Loucy (cell line): ENCODE measurements at regions not wholly inside any gene's neighbourhood (a gene's known extent, or its start where the extent isn't known, plus 50 kb on each side); places are given as distances from the start of the nearest gene placed in this dataset.

Experiments used
- H2AFZ ChIP-seq: fragments of 200-600 bp; sonication (generic); 2 replicates; pipeline ENCODE4 v1.6.0; 2016; ENCODE audit warnings: antibody characterized with exemption, mild to moderate bottlenecking, low read length, moderate library complexity
- H3F3A ChIP-seq: fragments of 200-600 bp; 2 replicates; pipeline ENCODE4 v1.6.0; 2016; ENCODE audit warnings: antibody characterized with exemption, low read depth, mild to moderate bottlenecking
- H3K27me3 ChIP-seq: fragments of 200-600 bp; sonication (generic); 2 replicates; pipeline ENCODE4 v1.6.1; 2014; ENCODE audit warnings: low read length, mild to moderate bottlenecking; ENCODE audit not compliant: insufficient read depth, poor library complexity, severe bottlenecking
- H3K36me3 ChIP-seq: fragments of 200-600 bp; sonication (generic); 2 replicates; pipeline ENCODE4 v1.6.1; 2016; ENCODE audit warnings: low read length; ENCODE audit not compliant: insufficient read depth
- H3K4me1 ChIP-seq: fragments of 200-600 bp; sonication (generic); 2 replicates; pipeline ENCODE4 v1.5.1; 2014; ENCODE audit warnings: low read length, mild to moderate bottlenecking; ENCODE audit not compliant: insufficient read depth, poor library complexity, severe bottlenecking
- H3K4me2 ChIP-seq: fragments of 200-600 bp; sonication (generic); 2 replicates; pipeline ENCODE4 v1.6.0; 2014; ENCODE audit warnings: antibody characterized with exemption, low read length, low read depth, mild to moderate bottlenecking; ENCODE audit not compliant: poor library complexity, severe bottlenecking
- H3K4me3 ChIP-seq: fragments of 200-600 bp; sonication (generic); 2 replicates; pipeline ENCODE4 v1.5.1; 2014; ENCODE audit warnings: low read length, mild to moderate bottlenecking, mixed read lengths; ENCODE audit not compliant: poor library complexity, severe bottlenecking
- H3K79me2 ChIP-seq: fragments of 200-600 bp; sonication (generic); 2 replicates; pipeline ENCODE4 v1.6.1; 2014; ENCODE audit warnings: low read length; ENCODE audit not compliant: insufficient read depth
- H3K9ac ChIP-seq: fragments of 200-600 bp; sonication (generic); 2 replicates; pipeline ENCODE4 v1.6.0; 2014; ENCODE audit warnings: mild to moderate bottlenecking, low read depth, low read length, moderate library complexity; ENCODE audit not compliant: poor library complexity, severe bottlenecking
- H3K9me2 ChIP-seq: fragments of 200-600 bp; sonication (generic); replicated peaks from 2 replicates; pipeline ENCODE4 v1.6.1; 2016; ENCODE audit warnings: low read depth, low read length, mixed read lengths
- H3K9me3 ChIP-seq: fragments of 200-600 bp; sonication (generic); 2 replicates; pipeline ENCODE4 v1.6.1; 2014; ENCODE audit warnings: mild to moderate bottlenecking, antibody characterized with exemption, low read length, low read depth; ENCODE audit not compliant: insufficient read depth
- H4K20me1 ChIP-seq: fragments of 200-600 bp; sonication (generic); 2 replicates; pipeline ENCODE4 v1.6.0; 2014; ENCODE audit warnings: antibody characterized with exemption, low read length, mild to moderate bottlenecking; ENCODE audit not compliant: insufficient read depth, poor library complexity, severe bottlenecking
- CTCF ChIP-seq: fragments of 200-600 bp; sonication (generic); conservative IDR thresholded peaks from 2 replicates; pipeline ENCODE4 v1.5.1; 2014; ENCODE audit warnings: mild to moderate bottlenecking, antibody characterized with exemption, low read length
- EZH2phosphoT487 ChIP-seq: fragments of 200-600 bp; IDR thresholded peaks from 2 replicates; pipeline ENCODE4 v1.6.1; 2018; ENCODE audit warnings: antibody characterized with exemption, mild to moderate bottlenecking, moderate library complexity, borderline replicate concordance

GRCh38 chr2:183575481-183575880 lies 451.2 kb downstream of the NUP35 start:
- Histone ChIP-seq H3K9me3 (no peaks in the 10 kb centered on the region), H3K4me1 (no peaks in the 10 kb centered on the region), H3K9ac (no peak overlapping the region), H3K79me2 (no peaks in the 10 kb centered on the region), H2AFZ (no peak overlapping the region), H3K4me3 (no peak overlapping the region), H4K20me1 (no peaks in the 10 kb centered on the region), H3K36me3 (no peaks in the 10 kb centered on the region), H3F3A (no peaks in the 10 kb centered on the region), H3K27me3 (no peaks in the 10 kb centered on the region), H3K4me2 (no peak overlapping the region), H3K9me2 (no peaks in the 10 kb centered on the region)
- no peak for TF ChIP-seq CTCF
- no peak for TF ChIP-seq EZH2phosphoT487

- no peak overlapping the region for H3K4me2 ChIP-seq
- H3K9me2 ChIP-seq, result no peaks in the 10 kb centered on the region
- no peaks in the 10 kb centered on the region for H3K36me3 ChIP-seq
- peaks cover 5% of the 10 kb centered on the region; the same call in 1 of the 2 replicates for H3K9me3 ChIP-seq
- no peak overlapping the region for H3K9ac ChIP-seq
- H3K4me1 ChIP-seq, result no peaks in the 10 kb centered on the region
- no peaks in the 10 kb centered on the region for H3K79me2 ChIP-seq
- no peak overlapping the region for H3K4me3 ChIP-seq
- H3F3A ChIP-seq, result no peaks in the 10 kb centered on the region
- H3K27me3 ChIP-seq, result no peaks in the 10 kb centered on the region
- H4K20me1 ChIP-seq, result no peaks in the 10 kb centered on the region
- H2AFZ ChIP-seq, result no peak overlapping the region
- no peak for TF ChIP-seq EZH2phosphoT487
- no peak for TF ChIP-seq CTCF
These were observed 455.4 kb downstream of the NUP35 start for GRCh38 chr2:183579686-183580085.

- no peak for TF ChIP-seq CTCF
- TF ChIP-seq EZH2phosphoT487, result no peak
These were observed 468.0 kb downstream of the NUP35 start for GRCh38 chr2:183592271-183592670.

More at GRCh38 chr2:183592271-183592670, 468.0 kb downstream of the NUP35 start:
- no peaks in the 10 kb centered on the region for H3K27me3 ChIP-seq
- no peaks in the 10 kb centered on the region for H3K36me3 ChIP-seq
- H3K79me2 ChIP-seq, result no peaks in the 10 kb centered on the region
- no peak overlapping the region for H3K4me2 ChIP-seq
- H4K20me1 ChIP-seq, result no peaks in the 10 kb centered on the region
- no peak overlapping the region for H3K9ac ChIP-seq
- H3K9me2 ChIP-seq, result no peaks in the 10 kb centered on the region
- no peak overlapping the region for H2AFZ ChIP-seq
- no peaks in the 10 kb centered on the region for H3K9me3 ChIP-seq
- no peaks in the 10 kb centered on the region for H3F3A ChIP-seq
- no peak overlapping the region for H3K4me3 ChIP-seq
- no peaks in the 10 kb centered on the region for H3K4me1 ChIP-seq
